WI38 (cell line): ENCODE measurements at regions not wholly inside any gene's neighbourhood (a gene's known extent, or its start where the extent isn't known, plus 50 kb on each side); places are given as distances from the start of the nearest gene placed in this dataset.

ENCODE experiments used
- H3K4me3 ChIP-seq: 2 replicates; pipeline ENCODE4 v1.5.1; 2011; ENCODE audit warnings: low read depth, mild to moderate bottlenecking, control low read depth, low read length
- TF ChIP-seq, protein P1 (sequence below): IDR thresholded peaks from 2 replicates; pipeline ENCODE4 v1.5.1; 2012; ENCODE audit warnings: low read depth, mild to moderate bottlenecking, control low read depth, low read length

DNA sequence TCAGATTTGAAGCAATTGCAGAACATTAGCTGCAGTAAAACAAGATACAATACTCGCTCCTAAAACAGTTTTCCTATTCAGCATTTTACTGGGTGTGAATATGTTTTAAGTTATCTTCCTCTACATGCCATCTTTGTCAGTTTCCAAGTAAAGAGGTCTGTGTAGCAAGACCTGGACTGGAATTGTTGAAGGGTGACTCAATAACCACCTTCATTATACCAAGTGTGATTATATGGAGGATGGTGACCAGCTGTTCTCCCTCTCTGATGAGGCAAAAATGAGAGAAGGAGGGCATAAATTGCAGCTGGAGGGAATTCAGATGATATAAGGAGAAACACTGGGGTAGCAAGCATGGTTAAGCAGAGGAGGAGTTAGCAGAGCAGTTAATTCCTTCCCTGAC, 922.1 kb upstream of the SLIT2 start:
- TF ChIP-seq, protein P1, sequence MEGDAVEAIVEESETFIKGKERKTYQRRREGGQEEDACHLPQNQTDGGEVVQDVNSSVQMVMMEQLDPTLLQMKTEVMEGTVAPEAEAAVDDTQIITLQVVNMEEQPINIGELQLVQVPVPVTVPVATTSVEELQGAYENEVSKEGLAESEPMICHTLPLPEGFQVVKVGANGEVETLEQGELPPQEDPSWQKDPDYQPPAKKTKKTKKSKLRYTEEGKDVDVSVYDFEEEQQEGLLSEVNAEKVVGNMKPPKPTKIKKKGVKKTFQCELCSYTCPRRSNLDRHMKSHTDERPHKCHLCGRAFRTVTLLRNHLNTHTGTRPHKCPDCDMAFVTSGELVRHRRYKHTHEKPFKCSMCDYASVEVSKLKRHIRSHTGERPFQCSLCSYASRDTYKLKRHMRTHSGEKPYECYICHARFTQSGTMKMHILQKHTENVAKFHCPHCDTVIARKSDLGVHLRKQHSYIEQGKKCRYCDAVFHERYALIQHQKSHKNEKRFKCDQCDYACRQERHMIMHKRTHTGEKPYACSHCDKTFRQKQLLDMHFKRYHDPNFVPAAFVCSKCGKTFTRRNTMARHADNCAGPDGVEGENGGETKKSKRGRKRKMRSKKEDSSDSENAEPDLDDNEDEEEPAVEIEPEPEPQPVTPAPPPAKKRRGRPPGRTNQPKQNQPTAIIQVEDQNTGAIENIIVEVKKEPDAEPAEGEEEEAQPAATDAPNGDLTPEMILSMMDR, result no peak
- no peak overlapping the region for H3K4me3 ChIP-seq

GRCh38 chr4:19329077-19329476, 922.6 kb upstream of the SLIT2 start:
- H3K4me3 ChIP-seq, result no peak overlapping the region
- TF ChIP-seq, protein P1, result no peak

- H3K4me3 ChIP-seq, result no peak overlapping the region
- TF ChIP-seq, protein P1, result no peak
Measured at GRCh38 chr4:19327364-19327763, 924.3 kb upstream of the SLIT2 start.

DNA sequence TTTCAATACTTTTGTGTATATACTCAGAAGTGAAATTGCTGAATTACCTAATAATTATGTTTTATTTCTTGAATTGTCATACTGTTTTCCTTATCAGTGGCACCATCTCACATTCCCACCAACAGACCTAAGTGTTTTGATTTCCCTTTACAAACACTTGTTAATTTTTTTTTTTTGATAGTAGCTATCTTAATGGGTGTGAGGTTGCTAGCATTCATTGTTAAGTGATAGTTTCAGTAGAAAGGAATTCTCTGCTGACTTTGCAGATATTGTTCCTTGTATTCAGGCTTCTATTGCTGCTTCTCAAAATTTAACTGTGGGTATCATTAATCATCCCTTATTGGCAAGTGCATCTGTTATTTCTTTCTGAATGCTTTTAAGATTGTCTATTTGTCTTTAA, 927.5 kb upstream of the SLIT2 start:
- TF ChIP-seq, protein P1, result no peak
- no peak overlapping the region for H3K4me3 ChIP-seq

- TF ChIP-seq, protein P1, result no peak
- H3K4me3 ChIP-seq, result no peak overlapping the region
Measured at GRCh38 chr4:19319607-19320006, 932.1 kb upstream of the SLIT2 start.

DNA sequence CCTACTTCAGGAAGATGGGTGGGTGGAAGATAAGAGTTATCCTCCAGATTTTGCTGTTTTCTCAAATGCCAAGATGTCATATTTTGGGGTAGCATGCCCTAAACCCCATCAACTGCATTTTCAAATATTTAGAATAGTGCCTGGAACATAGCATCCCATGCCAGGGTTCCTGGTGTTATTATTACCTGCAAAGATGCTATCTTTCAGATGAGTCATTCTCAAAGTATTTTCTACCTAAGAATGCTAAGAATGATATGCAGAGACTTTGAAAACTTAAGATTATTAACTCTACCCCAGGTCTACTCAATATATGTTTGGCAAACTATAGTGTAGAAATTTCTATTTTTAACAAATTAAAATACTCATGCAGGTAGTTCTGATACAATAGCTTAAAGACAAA, 934.3 kb upstream of the SLIT2 start:
- TF ChIP-seq, protein P1, result no peak

DNA sequence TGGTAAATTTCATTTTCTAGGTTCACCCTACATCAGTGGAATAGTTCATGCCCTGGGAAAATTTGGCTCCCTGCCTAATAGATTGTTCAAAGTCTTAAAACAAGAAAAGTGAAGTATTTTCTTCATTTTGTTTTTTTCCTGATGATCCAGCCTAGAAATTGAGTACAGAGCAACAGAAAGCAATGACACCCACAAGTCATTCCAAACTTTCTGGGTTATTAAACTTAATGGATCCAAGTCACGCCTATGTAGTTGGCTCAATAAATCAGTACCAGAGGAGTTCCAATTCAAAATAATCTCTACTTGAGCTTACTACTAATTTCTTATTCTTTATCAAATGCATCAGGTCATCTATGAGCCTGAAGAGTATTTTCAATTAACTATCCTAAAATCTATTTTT, 937.6 kb upstream of the SLIT2 start:
- TF ChIP-seq, protein P1, result no peak
- H3K4me3 ChIP-seq, result no peak overlapping the region

More for the DNA sequence above, 934.3 kb upstream of the SLIT2 start:
- H3K4me3 ChIP-seq, result no peak overlapping the region
